HepG2 (cell line): ENCODE measurements at regions not wholly inside any gene's neighbourhood (a gene's known extent, or its start where the extent isn't known, plus 50 kb on each side); places are given as distances from the start of the nearest gene placed in this dataset.

ENCODE experiments used
- ATAC-seq: fragments of 200-7000 bp; cut with Tn5 transposase; 3 replicates; pipeline ENCODE4 v1.9.1; 2020; ENCODE audit warnings: mild to moderate bottlenecking, moderate library complexity
- BruUV-seq: library from RNA; stranded (reverse); fragments of 400-500 nt; replicated peaks from 2 replicates; lab custom pipeline; 2021; lab: Mats Ljungman, UMichigan
- CTCF ChIA-PET: fragments of 300-600 bp; formaldehyde crosslinking; extraction: SDS; loops from one replicate; lab custom pipeline; 2021; ENCODE audit warnings: low total read pairs, inconsistent platforms, low intra/inter-chr PET ratio; lab: Yijun Ruan, JAX
- POLR2A ChIA-PET: fragments of 350-600 bp; sonication (Branson Sonifier 250); formaldehyde crosslinking; loops from one replicate; lab custom pipeline; 2020; ENCODE audit warnings: antibody characterized with exemption, inconsistent platforms; lab: Yijun Ruan, JAX
- DNase-seq: peaks from one replicate; pipeline ENCODE4 v3.0.0-alpha.2; 2015; ENCODE audit warnings: low spot score
- FAIRE-seq: peaks from 3 replicates; lab custom pipeline; 2011; peaks lifted over from hg19 to GRCh38; lab: Jason Lieb, UNC
- H2AFZ ChIP-seq: one replicate; pipeline ENCODE4 v1.6.1; 2011; ENCODE audit warnings: low read length, inconsistent platforms
- H3K27ac ChIP-seq: fragments of 300-600 bp; 3 replicates; pipeline ENCODE4 v1.8.0; 2011; ENCODE audit warnings: mixed run types, mild to moderate bottlenecking, mixed read lengths, low read length, inconsistent platforms; ENCODE audit not compliant: insufficient read depth; ENCODE audit errors: extremely low read length
- H3K27me3 ChIP-seq, 2 experiments: fragments of 200-600 bp in 1 of 2; 2 replicates in 1 of 2; 3 replicates in 1 of 2; pipeline versions ENCODE4 v1.6.0 to v1.8.0; 2011; ENCODE audit warnings: low read length in 2 of 2, mild to moderate bottlenecking in 2 of 2, moderate library complexity in 2 of 2, inconsistent platforms in 1 of 2; ENCODE audit not compliant: insufficient read depth in 2 of 2, control insufficient read depth in 1 of 2
- H3K36me3 ChIP-seq, 2 experiments: fragments of 200-600 bp in 1 of 2; replicated peaks in 1 of 2; 2 replicates in 1 of 2; 3 replicates in 1 of 2; pipeline versions ENCODE4 v1.5.1 to v1.8.0; 2011; ENCODE audit warnings: low read length in 2 of 2, inconsistent platforms in 1 of 2; ENCODE audit not compliant: insufficient read depth in 2 of 2, control insufficient read depth in 1 of 2
- H3K4me1 ChIP-seq: 2 replicates; pipeline ENCODE4 v1.5.1; 2012; ENCODE audit warnings: low read length, inconsistent platforms; ENCODE audit not compliant: insufficient read depth
- H3K4me2 ChIP-seq: 2 replicates; pipeline ENCODE4 v1.6.0; 2011; ENCODE audit warnings: low read depth, low read length, inconsistent platforms
- H3K4me3 ChIP-seq, 3 experiments: fragments of 200-600 bp in 1 of 3; sonication (generic), shearing (Covaris generic) in 1 of 3; replicated peaks in 1 of 3; 2 replicates each; pipeline ENCODE4 v1.5.1; 2011 to 2016; ENCODE audit warnings: low read length in 3 of 3, inconsistent platforms in 2 of 3, low read depth in 2 of 3, mild to moderate bottlenecking in 2 of 3, control low read depth in 1 of 3, mixed read lengths in 1 of 3; ENCODE audit not compliant: insufficient read depth in 1 of 3
- H3K79me2 ChIP-seq: one replicate; pipeline ENCODE4 v1.6.1; 2011; ENCODE audit warnings: low read length, inconsistent platforms; ENCODE audit not compliant: insufficient read depth
- H3K9ac ChIP-seq: 2 replicates; pipeline ENCODE4 v1.6.0; 2011; ENCODE audit warnings: mild to moderate bottlenecking, low read depth, low read length, inconsistent platforms; ENCODE audit not compliant: insufficient read depth
- H3K9me3 ChIP-seq: 2 replicates; pipeline ENCODE4 v1.5.1; 2012; ENCODE audit warnings: mild to moderate bottlenecking, low read length
- H4K20me1 ChIP-seq: 2 replicates; pipeline ENCODE4 v1.6.0; 2011; ENCODE audit warnings: inconsistent platforms, mild to moderate bottlenecking, low read length, moderate library complexity; ENCODE audit not compliant: insufficient read depth
- BORCS8-MEF2B ChIP-seq: sonication (generic); formaldehyde crosslinking; IDR thresholded peaks from 2 replicates; pipeline ENCODE4 v1.8.0; 2022; ENCODE audit warnings: mild to moderate bottlenecking, missing genetic modification reagents
- ERF ChIP-seq: IDR thresholded peaks from 2 replicates; pipeline ENCODE4 v1.6.1; 2018; ENCODE audit warnings: missing biosample characterization, missing genetic modification reagents
- RBFOX2 ChIP-seq: fragments of 200-400 bp; formaldehyde crosslinking; IDR thresholded peaks from 2 replicates; pipeline ENCODE4 v1.6.1; 2017; ENCODE audit warnings: low read depth, mild to moderate bottlenecking, low read length
- SP4 ChIP-seq: sonication (generic); formaldehyde crosslinking; IDR thresholded peaks from 2 replicates; pipeline ENCODE4 v1.8.1; 2023; ENCODE audit warnings: mild to moderate bottlenecking, missing genetic modification reagents
- ZBTB49 ChIP-seq: sonication (generic); formaldehyde crosslinking; IDR thresholded peaks from 2 replicates; pipeline ENCODE4 v1.4.0; 2020; ENCODE audit warnings: missing genetic modification reagents, borderline replicate concordance
- ZSCAN21 ChIP-seq: sonication (generic); formaldehyde crosslinking; IDR thresholded peaks from 2 replicates; pipeline ENCODE4 v1.8.0; 2022; ENCODE audit warnings: mild to moderate bottlenecking, missing genetic modification reagents, moderate library complexity, borderline replicate concordance
- WGBS: methylation state at CpG from one replicate; pipeline ENCODE4 v1.1.6; 2017; ENCODE audit warnings: low lambda C conversion rate; 5-methylcytosine and 5-hydroxymethylcytosine counted together
- in situ Hi-C: cut with HindIII; loops from 2 replicates; pipeline ENCODE4 v1.10.0; 2017; ENCODE audit warnings: low pct_unique_long_range_greater_than_20kb; ENCODE audit not compliant: extremely low pct_ligation_motif_present
- intact Hi-C: fragments of 100-400 bp; cut with micrococcal nuclease; formaldehyde crosslinking; loops from one replicate; pipeline ENCODE4 v1.10.0; 2022; ENCODE audit not compliant: unreplicated experiment

- no peak for TF ChIP-seq SP4 (CRISPR knock-in tag)
- TF ChIP-seq ERF (CRISPR knock-in tag) = no peak
- TF ChIP-seq RBFOX2 = no peak
- no peak for TF ChIP-seq ZSCAN21 (CRISPR knock-in tag)
- TF ChIP-seq ZBTB49 (CRISPR knock-in tag) = no peak
These were observed 210.8 kb upstream of the SMARCA2 start (continued) for GRCh38 chr9:1804128-1804865.

DNA sequence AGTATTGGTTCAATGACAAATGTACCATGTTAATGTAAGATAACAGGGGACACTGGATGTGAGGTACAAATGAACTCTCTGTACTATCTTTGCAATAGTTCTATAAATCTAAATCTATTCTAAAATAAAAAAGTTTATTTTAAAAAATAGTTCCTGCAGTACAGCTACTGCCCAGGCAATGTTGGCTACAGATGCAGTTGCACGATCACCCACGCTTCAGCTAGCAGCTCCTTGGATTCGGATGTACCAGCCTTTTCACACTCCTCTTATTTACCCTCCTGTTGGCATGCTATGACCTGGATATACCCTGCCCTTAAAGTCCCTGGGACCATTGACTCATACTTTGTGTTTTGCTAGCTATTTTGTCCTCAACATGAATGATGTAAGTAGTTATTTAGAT lies 185.4 kb upstream of the SMARCA2 start:
- ATAC-seq = no peak
- Histone ChIP-seq H3K9ac (no peak overlapping the region), H3K27ac (no peak overlapping the region), H3K4me2 (no peak overlapping the region), H3K9me3 (no peaks in the 10 kb centered on the region), H4K20me1 (no peaks in the 10 kb centered on the region), H3K79me2 (no peaks in the 10 kb centered on the region), H3K27me3 (no peaks in the 10 kb centered on the region), H3K4me1 (no peaks in the 10 kb centered on the region), H2AFZ (no peak overlapping the region), H3K36me3 (no peaks in the 10 kb centered on the region), H3K4me3 (no peak overlapping the region)
- no peak for FAIRE-seq
- POLR2A ChIA-PET = no interaction called here
- in situ Hi-C loops (loop anchor here (25.0 kb wide), 1 partner anchor 367 kb away; no protein-coding TSS in a partner anchor), intact Hi-C loops (no loop called here)
- DNase-seq = no peak
- CTCF ChIA-PET = no interaction called here
- WGBS = 11% methylated on average over 3 of the region's 3 CpGs
- no peak for TF ChIP-seq BORCS8-MEF2B (CRISPR knock-in tag)
- no TSS peak for BruUV-seq
